C4-2B (cell line): ENCODE measurements at regions not wholly inside any gene's neighbourhood (a gene's known extent, or its start where the extent isn't known, plus 50 kb on each side); places are given as distances from the start of the nearest gene placed in this dataset.

Experiments
- CTCF ChIP-seq: fragments of 450-650 bp; conservative IDR thresholded peaks from 2 replicates; pipeline ENCODE4 v1.5.1; 2017; ENCODE audit warnings: mild to moderate bottlenecking
- ZFX ChIP-seq: fragments of 450-650 bp; IDR thresholded peaks from 2 replicates; pipeline ENCODE4 v1.6.1; 2017

- TF ChIP-seq CTCF (no peak), ZFX (no peak)
Observed at GRCh38 chr4:24742335-24742734, 53.0 kb upstream of the SOD3 start.
